ENCODE measurements at regions not wholly inside any gene's neighbourhood (a gene's known extent, or its start where the extent isn't known, plus 50 kb on each side); places are given as distances from the start of the nearest gene placed in this dataset.

- TF ChIP-seq CTCF (IDR thresholded peaks at IDR 0.05) (no peak), ZSCAN18 (CRISPR knock-in tag; IDR thresholded peaks at IDR 0.05) (no peak), E2F5 (CRISPR knock-in tag; IDR thresholded peaks at IDR 0.05) (no peak), ATF2 (CRISPR knock-in tag; IDR thresholded peaks at IDR 0.05; ENCODE audit: borderline replicate concordance, low read depth) (no peak)
Measured at GRCh38 chrX:131388293-131388692, 99.2 kb upstream of the IGSF1 start.

All from WTC11 (cell line).